H1 (cell line): ENCODE measurements at regions not wholly inside any gene's neighbourhood (a gene's known extent, or its start where the extent isn't known, plus 50 kb on each side); places are given as distances from the start of the nearest gene placed in this dataset.

Source experiments
- CBX5 ChIP-seq: fragments of 300-800, 300-1000 bp; sonication (generic); IDR thresholded peaks from 2 replicates; pipeline ENCODE4 v1.7.1; 2016; ENCODE audit warnings: antibody characterized with exemption, low read length, low read depth
- CHD7 ChIP-seq: fragments of 300-600 bp; sonication (generic); IDR thresholded peaks from 2 replicates; pipeline ENCODE4 v1.7.1; 2012; ENCODE audit warnings: low read length, moderate library complexity, mild to moderate bottlenecking, inconsistent platforms; ENCODE audit not compliant: insufficient replicate concordance
- JUND ChIP-seq: IDR thresholded peaks from 2 replicates; pipeline ENCODE4 v1.6.1; 2011; ENCODE audit warnings: mild to moderate bottlenecking, improper control_type of control experiment, low read length
- KDM1A ChIP-seq: fragments of 200-600, 300-600 bp; sonication (generic); IDR thresholded peaks from 2 replicates; pipeline ENCODE4 v1.7.1; 2016; ENCODE audit warnings: mild to moderate bottlenecking, low read length, borderline replicate concordance
- RXRA ChIP-seq: IDR thresholded peaks from 2 replicates; pipeline ENCODE4 v1.6.1; 2011; ENCODE audit warnings: low read depth, mild to moderate bottlenecking, low read length, moderate library complexity; ENCODE audit not compliant: insufficient read depth
- TAF7 ChIP-seq: optimal IDR thresholded peaks from 2 replicates; pipeline ENCODE3; 2011; ENCODE audit warnings: low read depth, mild to moderate bottlenecking, inconsistent platforms, low read length, moderate library complexity, borderline replicate concordance

- no peak for TF ChIP-seq CHD7
- TF ChIP-seq TAF7: no peak
- no peak for TF ChIP-seq KDM1A
- no peak for TF ChIP-seq CBX5
- TF ChIP-seq JUND: no peak
- TF ChIP-seq RXRA: no peak
Observed at GRCh38 chr12:71385155-71385554, 54.4 kb upstream of the LGR5 start (continued).
